ENCODE measurements at regions not wholly inside any gene's neighbourhood (a gene's known extent, or its start where the extent isn't known, plus 50 kb on each side); places are given as distances from the start of the nearest gene placed in this dataset.

DNA sequence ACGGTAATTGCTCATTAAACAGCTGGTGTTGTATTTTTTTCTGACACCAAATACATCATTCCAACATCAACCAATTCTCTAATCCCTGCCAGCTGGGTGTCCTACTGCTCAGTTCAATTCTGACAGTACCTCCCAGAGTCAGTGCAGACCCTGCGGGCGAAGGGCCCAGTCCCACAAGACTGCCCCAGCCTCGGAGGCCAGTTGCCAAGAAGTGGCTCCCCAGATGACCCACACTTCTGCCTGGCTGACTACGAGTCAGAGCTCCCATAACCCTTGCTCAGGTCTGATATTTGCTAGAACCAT is 147.2 kb downstream of the CTTN start:
- Histone ChIP-seq H3K9ac (ENCODE audit: low read length in 2 of 2) (no peak overlapping the region), H3K27me3 (ENCODE audit: control insufficient read depth in 1 of 2, insufficient read depth in 2 of 2, low read length in 2 of 2) (no peaks in the 10 kb centered on the region), H3K4me1 (ENCODE audit: control insufficient read depth, insufficient read depth, low read length) (no peaks in the 10 kb centered on the region), H3K27ac (ENCODE audit: low read length) (no peak overlapping the region), H3K4me3 (ENCODE audit: low read length in 2 of 2) (no peak overlapping the region), H3K36me3 (ENCODE audit: control insufficient read depth in 2 of 2, insufficient read depth in 2 of 2, low read length in 2 of 2) (no peaks in the 10 kb centered on the region), H3K9me3 (ENCODE audit: control insufficient read depth in 2 of 2, low read length in 2 of 2) (peaks cover 0 to 5% of the 10 kb centered on the region in 2 donors)

DNA sequence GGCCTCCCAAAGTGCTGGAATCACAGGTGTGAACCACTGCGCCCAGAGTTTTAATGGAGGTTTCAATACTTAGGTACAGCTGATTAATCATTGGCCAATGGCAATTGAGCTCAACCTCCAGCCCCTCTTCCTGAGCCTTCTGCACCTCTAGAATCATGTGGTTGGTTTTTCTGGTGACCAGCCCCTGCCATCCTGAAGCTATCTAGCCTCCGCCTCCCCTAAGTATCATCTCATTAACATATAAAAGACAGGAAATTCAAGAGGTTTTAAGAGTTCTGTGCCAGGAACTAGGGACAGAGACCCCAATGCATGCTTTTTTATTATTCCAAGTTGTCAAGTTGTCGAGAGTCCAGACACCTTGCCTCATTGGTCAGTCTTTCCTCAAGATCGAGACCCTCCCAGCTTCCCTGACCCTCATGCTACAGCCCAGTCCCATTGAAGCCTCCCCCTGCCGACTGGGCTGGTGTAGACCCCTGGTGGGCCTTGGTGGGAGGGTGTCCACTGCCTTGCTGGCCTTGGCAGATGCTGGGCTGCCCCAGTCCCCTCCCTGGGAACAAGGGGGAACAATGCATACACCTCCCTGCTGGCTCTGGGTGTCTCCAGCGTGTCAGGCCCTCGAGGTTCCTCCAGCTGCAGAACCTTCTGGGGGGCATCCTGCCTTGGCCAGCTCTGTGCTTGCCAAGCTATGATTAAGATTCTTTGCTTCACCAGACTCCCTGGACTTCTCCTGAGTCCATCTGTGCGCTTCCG is 148.0 kb downstream of the CTTN start:
- H3K9me3 ChIP-seq (ENCODE audit: control insufficient read depth in 2 of 2, low read length in 2 of 2), result peaks cover 0 to 5% of the 10 kb centered on the region in 2 donors
- no peak overlapping the region for H3K9ac ChIP-seq (ENCODE audit: low read length in 2 of 2)
- H3K27me3 ChIP-seq (ENCODE audit: control insufficient read depth in 1 of 2, insufficient read depth in 2 of 2, low read length in 2 of 2), result no peaks in the 10 kb centered on the region
- H3K4me1 ChIP-seq (ENCODE audit: control insufficient read depth, insufficient read depth, low read length), result no peaks in the 10 kb centered on the region
- H3K36me3 ChIP-seq (ENCODE audit: control insufficient read depth in 2 of 2, insufficient read depth in 2 of 2, low read length in 2 of 2), result no peaks in the 10 kb centered on the region
- no peak overlapping the region for H3K4me3 ChIP-seq (ENCODE audit: low read length in 2 of 2)
- H3K27ac ChIP-seq (ENCODE audit: low read length), result no peak overlapping the region

GRCh38 chr11:70547386-70547785 is 149.1 kb downstream of the CTTN start:
- Histone ChIP-seq H3K4me1 (ENCODE audit: control insufficient read depth, insufficient read depth, low read length) (no peaks in the 10 kb centered on the region), H3K27me3 (ENCODE audit: control insufficient read depth in 1 of 2, insufficient read depth in 2 of 2, low read length in 2 of 2) (no peaks in the 10 kb centered on the region), H3K9me3 (ENCODE audit: control insufficient read depth in 2 of 2, low read length in 2 of 2) (no peaks in the 10 kb centered on the region), H3K9ac (ENCODE audit: low read length in 2 of 2) (no peak overlapping the region), H3K27ac (ENCODE audit: low read length) (no peak overlapping the region), H3K4me3 (ENCODE audit: low read length in 2 of 2) (no peak overlapping the region), H3K36me3 (ENCODE audit: control insufficient read depth in 2 of 2, insufficient read depth in 2 of 2, low read length in 2 of 2) (no peaks in the 10 kb centered on the region)

- Histone ChIP-seq H3K9me3 (ENCODE audit: control insufficient read depth in 2 of 2, low read length in 2 of 2) (no peaks in the 10 kb centered on the region), H3K36me3 (ENCODE audit: control insufficient read depth in 2 of 2, insufficient read depth in 2 of 2, low read length in 2 of 2) (no peaks in the 10 kb centered on the region), H3K27me3 (ENCODE audit: control insufficient read depth in 1 of 2, insufficient read depth in 2 of 2, low read length in 2 of 2) (no peaks in the 10 kb centered on the region), H3K27ac (ENCODE audit: low read length) (no peak overlapping the region), H3K9ac (ENCODE audit: low read length in 2 of 2) (no peak overlapping the region), H3K4me3 (ENCODE audit: low read length in 2 of 2) (no peak overlapping the region), H3K4me1 (ENCODE audit: control insufficient read depth, insufficient read depth, low read length) (no peaks in the 10 kb centered on the region)
These were observed 149.7 kb downstream of the CTTN start for GRCh38 chr11:70547821-70548670.

- H3K27me3 ChIP-seq (ENCODE audit: control insufficient read depth in 1 of 2, insufficient read depth in 2 of 2, low read length in 2 of 2), result no peaks in the 10 kb centered on the region
- H3K4me3 ChIP-seq (ENCODE audit: low read length in 2 of 2), result no peak overlapping the region
- no peak overlapping the region for H3K27ac ChIP-seq (ENCODE audit: low read length)
These were observed 150.6 kb downstream of the CTTN start for GRCh38 chr11:70548976-70549375.

GRCh38 chr11:70549386-70549785 is 151.1 kb downstream of the CTTN start:
- no peaks in the 10 kb centered on the region for H3K9me3 ChIP-seq (ENCODE audit: control insufficient read depth in 2 of 2, low read length in 2 of 2)
- no peaks in the 10 kb centered on the region for H3K27me3 ChIP-seq (ENCODE audit: control insufficient read depth in 1 of 2, insufficient read depth in 2 of 2, low read length in 2 of 2)
- no peak overlapping the region for H3K4me3 ChIP-seq (ENCODE audit: low read length in 2 of 2)
- no peaks in the 10 kb centered on the region for H3K36me3 ChIP-seq (ENCODE audit: control insufficient read depth in 2 of 2, insufficient read depth in 2 of 2, low read length in 2 of 2)
- H3K27ac ChIP-seq (ENCODE audit: low read length), result no peak overlapping the region
- H3K9ac ChIP-seq (ENCODE audit: low read length in 2 of 2), result no peak overlapping the region
- no peaks in the 10 kb centered on the region for H3K4me1 ChIP-seq (ENCODE audit: control insufficient read depth, insufficient read depth, low read length)

More at GRCh38 chr11:70548976-70549375, 150.6 kb downstream of the CTTN start:
- no peaks in the 10 kb centered on the region for H3K9me3 ChIP-seq (ENCODE audit: control insufficient read depth in 2 of 2, low read length in 2 of 2)
- no peak overlapping the region for H3K9ac ChIP-seq (ENCODE audit: low read length in 2 of 2)
- no peaks in the 10 kb centered on the region for H3K36me3 ChIP-seq (ENCODE audit: control insufficient read depth in 2 of 2, insufficient read depth in 2 of 2, low read length in 2 of 2)
- no peaks in the 10 kb centered on the region for H3K4me1 ChIP-seq (ENCODE audit: control insufficient read depth, insufficient read depth, low read length)

DNA sequence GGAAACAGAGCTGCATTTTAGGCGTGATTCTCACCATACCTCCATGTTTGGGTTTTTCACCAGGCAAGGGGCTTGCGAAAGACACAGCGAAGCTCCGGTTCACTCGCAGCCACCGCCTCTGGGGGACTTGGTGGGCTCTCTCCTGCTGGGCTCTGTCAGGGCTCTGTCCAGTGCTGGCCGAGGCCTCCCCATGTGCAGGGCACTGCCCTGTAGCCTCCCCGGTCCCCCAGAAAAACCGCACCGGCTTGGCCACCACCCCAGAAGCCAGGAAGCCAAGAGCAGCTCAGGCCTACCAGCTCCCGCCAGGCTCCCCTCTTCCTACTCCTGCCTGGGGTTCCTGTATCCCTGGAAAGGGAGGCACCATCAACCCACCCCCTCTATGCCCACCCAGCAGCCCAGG is 151.5 kb downstream of the CTTN start:
- H3K9ac ChIP-seq (ENCODE audit: low read length in 2 of 2), result no peak overlapping the region
- no peaks in the 10 kb centered on the region for H3K36me3 ChIP-seq (ENCODE audit: control insufficient read depth in 2 of 2, insufficient read depth in 2 of 2, low read length in 2 of 2)
- H3K4me1 ChIP-seq (ENCODE audit: control insufficient read depth, insufficient read depth, low read length), result no peaks in the 10 kb centered on the region
- H3K9me3 ChIP-seq (ENCODE audit: control insufficient read depth in 2 of 2, low read length in 2 of 2), result no peaks in the 10 kb centered on the region
- no peak overlapping the region for H3K27ac ChIP-seq (ENCODE audit: low read length)
- H3K4me3 ChIP-seq (ENCODE audit: low read length in 2 of 2), result no peak overlapping the region
- H3K27me3 ChIP-seq (ENCODE audit: control insufficient read depth in 1 of 2, insufficient read depth in 2 of 2, low read length in 2 of 2), result no peaks in the 10 kb centered on the region

- Histone ChIP-seq H3K36me3 (ENCODE audit: control insufficient read depth in 2 of 2, insufficient read depth in 2 of 2, low read length in 2 of 2) (no peaks in the 10 kb centered on the region), H3K4me3 (ENCODE audit: low read length in 2 of 2) (no peak overlapping the region), H3K27me3 (ENCODE audit: control insufficient read depth in 1 of 2, insufficient read depth in 2 of 2, low read length in 2 of 2) (no peaks in the 10 kb centered on the region)
These were observed 152.3 kb downstream of the CTTN start for GRCh38 chr11:70550456-70551195.

GRCh38 chr11:70551351-70552166 is 153.2 kb downstream of the CTTN start:
- Histone ChIP-seq H3K9ac (ENCODE audit: low read length in 2 of 2) (no peak overlapping the region), H3K9me3 (ENCODE audit: control insufficient read depth in 2 of 2, low read length in 2 of 2) (no peaks in the 10 kb centered on the region), H3K27me3 (ENCODE audit: control insufficient read depth in 1 of 2, insufficient read depth in 2 of 2, low read length in 2 of 2) (no peaks in the 10 kb centered on the region), H3K4me3 (ENCODE audit: low read length in 2 of 2) (no peak overlapping the region), H3K36me3 (ENCODE audit: control insufficient read depth in 2 of 2, insufficient read depth in 2 of 2, low read length in 2 of 2) (no peaks in the 10 kb centered on the region), H3K27ac (ENCODE audit: low read length) (no peak overlapping the region), H3K4me1 (ENCODE audit: control insufficient read depth, insufficient read depth, low read length) (no peaks in the 10 kb centered on the region)

More at GRCh38 chr11:70550456-70551195, 152.3 kb downstream of the CTTN start:
- no peak overlapping the region for H3K27ac ChIP-seq (ENCODE audit: low read length)
- H3K9me3 ChIP-seq (ENCODE audit: control insufficient read depth in 2 of 2, low read length in 2 of 2), result no peaks in the 10 kb centered on the region
- no peak overlapping the region for H3K9ac ChIP-seq (ENCODE audit: low read length in 2 of 2)
- H3K4me1 ChIP-seq (ENCODE audit: control insufficient read depth, insufficient read depth, low read length), result no peaks in the 10 kb centered on the region
